Upper lobe of left lung (tissue), 4 donors: ENCODE measurements at regions not wholly inside any gene's neighbourhood (a gene's known extent, or its start where the extent isn't known, plus 50 kb on each side); places are given as distances from the start of the nearest gene placed in this dataset.

Experiments used
- CTCF ChIP-seq, 6 experiments: fragments of 450-650 bp in 4 of 6; fragments of 200-600 bp in 2 of 6; sonication (generic) in 2 of 6; IDR thresholded peaks; one replicate each; pipeline ENCODE4 v1.5.1; 2016 to 2019; ENCODE audit warnings: antibody characterized with exemption in 6 of 6
- POLR2A ChIP-seq, 4 donors: fragments of 450-650 bp; IDR thresholded peaks; one replicate each; pipeline ENCODE4 v1.5.1; 2016 to 2017; ENCODE audit warnings: antibody characterized with exemption in 4 of 4, mild to moderate bottlenecking in 2 of 4
- POLR2AphosphoS5 ChIP-seq, 2 donors: sonication (generic); formaldehyde crosslinking; IDR thresholded peaks; one replicate each; pipeline ENCODE4 v1.5.1; 2017; ENCODE audit warnings: antibody characterized with exemption in 2 of 2

GRCh38 chr4:100880011-100880410, 362.2 kb upstream of the EMCN start:
- TF ChIP-seq CTCF (IDR thresholded peaks at IDR 0.05) (no peak), POLR2AphosphoS5 (IDR thresholded peaks at IDR 0.05) (no peak), POLR2A (IDR thresholded peaks at IDR 0.05) (no peak)
